H9 (cell line): ENCODE measurements at regions not wholly inside any gene's neighbourhood (a gene's known extent, or its start where the extent isn't known, plus 50 kb on each side); places are given as distances from the start of the nearest gene placed in this dataset.

ENCODE experiments used
- DNase-seq: peaks from one replicate; pipeline ENCODE4 v3.0.0-alpha.2; 2017
- H2AFZ ChIP-seq: one replicate; pipeline ENCODE4 v1.6.1; 2013; ENCODE audit warnings: mild to moderate bottlenecking, low read length, control low read depth, moderate library complexity
- H2AK5ac ChIP-seq: 2 replicates; pipeline ENCODE4 v1.6.1; 2013; ENCODE audit warnings: low read length, control low read depth, mixed read lengths; ENCODE audit not compliant: insufficient read length
- H2BK120ac ChIP-seq: one replicate; pipeline ENCODE4 v1.6.1; 2013; ENCODE audit warnings: low read depth, mild to moderate bottlenecking, low read length, control low read depth, inconsistent platforms; ENCODE audit not compliant: poor library complexity, severe bottlenecking
- H2BK12ac ChIP-seq: 2 replicates; pipeline ENCODE4 v1.6.1; 2013; ENCODE audit warnings: low read length, control low read depth, mixed read lengths, low read depth; ENCODE audit not compliant: insufficient read length
- H2BK15ac ChIP-seq: 2 replicates; pipeline ENCODE4 v1.6.1; 2013; ENCODE audit warnings: low read depth, low read length, control low read depth
- H2BK20ac ChIP-seq: one replicate; pipeline ENCODE4 v1.6.1; 2013; ENCODE audit warnings: low read depth, mild to moderate bottlenecking, low read length, control low read depth, inconsistent platforms; ENCODE audit not compliant: poor library complexity, severe bottlenecking
- H2BK5ac ChIP-seq: 2 replicates; pipeline ENCODE4 v1.6.1; 2013; ENCODE audit warnings: low read length, control low read depth, mixed read lengths; ENCODE audit not compliant: insufficient read length
- H3K14ac ChIP-seq: 2 replicates; pipeline ENCODE4 v1.6.1; 2013; ENCODE audit warnings: low read length, control low read depth; ENCODE audit not compliant: insufficient read depth
- H3K18ac ChIP-seq: 2 replicates; pipeline ENCODE4 v1.6.1; 2013; ENCODE audit warnings: low read depth, mild to moderate bottlenecking, mixed read lengths, low read length, control low read depth; ENCODE audit not compliant: insufficient read length
- H3K23ac ChIP-seq: 2 replicates; pipeline ENCODE4 v1.6.1; 2013; ENCODE audit warnings: low read length, control low read depth, mixed read lengths, low read depth; ENCODE audit not compliant: insufficient read length
- H3K23me2 ChIP-seq: 2 replicates; pipeline ENCODE4 v1.6.1; 2013; ENCODE audit warnings: low read depth, mild to moderate bottlenecking, mixed read lengths, low read length, control low read depth; ENCODE audit not compliant: insufficient read length, poor library complexity, severe bottlenecking
- H3K27ac ChIP-seq: 2 replicates; pipeline ENCODE4 v1.5.1; 2013; ENCODE audit warnings: low read length, control low read depth, mixed read lengths, low read depth; ENCODE audit not compliant: insufficient read length
- H3K27me3 ChIP-seq: 2 replicates; pipeline ENCODE4 v1.6.1; 2013; ENCODE audit warnings: low read length, control low read depth, inconsistent platforms; ENCODE audit not compliant: insufficient read depth
- H3K4ac ChIP-seq: 2 replicates; pipeline ENCODE4 v1.6.1; 2013; ENCODE audit warnings: low read depth, mild to moderate bottlenecking, control low read depth, inconsistent platforms, low read length, moderate library complexity
- H3K4me1 ChIP-seq: 2 replicates; pipeline ENCODE4 v1.6.1; 2013; ENCODE audit warnings: low read length, control low read depth, inconsistent platforms; ENCODE audit not compliant: insufficient read depth
- H3K4me2 ChIP-seq: 2 replicates; pipeline ENCODE4 v1.6.1; 2013; ENCODE audit warnings: low read length, control low read depth, mixed read lengths; ENCODE audit not compliant: insufficient read length, insufficient read depth
- H3K56ac ChIP-seq: 2 replicates; pipeline ENCODE4 v1.6.1; 2013; ENCODE audit warnings: low read depth, mild to moderate bottlenecking, mixed read lengths, low read length, control low read depth; ENCODE audit not compliant: insufficient read length
- H3K79me1 ChIP-seq: 2 replicates; pipeline ENCODE4 v1.6.1; 2013; ENCODE audit warnings: low read depth, mild to moderate bottlenecking, moderate library complexity, low read length, control low read depth, inconsistent platforms; ENCODE audit not compliant: insufficient read depth, poor library complexity, severe bottlenecking
- H3K79me2 ChIP-seq: 2 replicates; pipeline ENCODE4 v1.6.1; 2013; ENCODE audit warnings: low read length, control low read depth, inconsistent platforms; ENCODE audit not compliant: insufficient read depth
- H3K9ac ChIP-seq: 2 replicates; pipeline ENCODE4 v1.6.1; 2013; ENCODE audit warnings: low read length, control low read depth, mixed read lengths; ENCODE audit not compliant: insufficient read length; ENCODE audit errors: extremely low read depth
- H3K9me3 ChIP-seq: one replicate; pipeline ENCODE4 v1.6.1; 2013; ENCODE audit warnings: low read depth, low read length, inconsistent platforms; ENCODE audit not compliant: control insufficient read depth
- H3T11ph ChIP-seq: one replicate; pipeline ENCODE4 v1.6.1; 2013; ENCODE audit warnings: mild to moderate bottlenecking, low read length, control low read depth, inconsistent platforms
- H4K20me1 ChIP-seq: one replicate; pipeline ENCODE4 v1.6.1; 2013; ENCODE audit not compliant: control insufficient read depth, insufficient read length, insufficient read depth
- H4K5ac ChIP-seq: 2 replicates; pipeline ENCODE4 v1.6.1; 2013; ENCODE audit warnings: low read depth, mild to moderate bottlenecking, mixed read lengths, low read length, control low read depth; ENCODE audit not compliant: insufficient read length
- H4K8ac ChIP-seq: replicated peaks from 2 replicates; pipeline ENCODE4 v1.6.1; 2013; ENCODE audit warnings: low read length, control low read depth, mixed read lengths, low read depth; ENCODE audit not compliant: insufficient read length
- H4K91ac ChIP-seq: 2 replicates; pipeline ENCODE4 v1.6.1; 2013; ENCODE audit warnings: low read depth, mild to moderate bottlenecking, moderate library complexity, mixed read lengths, low read length, control low read depth; ENCODE audit not compliant: insufficient read length
- H3K27ac Mint-ChIP-seq, 3 experiments: 2 replicates in 2 of 3; 3 replicates in 1 of 3; pipeline ENCODE4 v1.8.0; 2020 to 2021; ENCODE audit warnings: mixed read lengths in 3 of 3, mild to moderate bottlenecking in 1 of 3, moderate library complexity in 1 of 3
- H3K27me3 Mint-ChIP-seq: 2 replicates; pipeline ENCODE4 v1.8.0; 2021; ENCODE audit warnings: low read depth, mild to moderate bottlenecking, moderate library complexity, mixed read lengths
- H3K36me3 Mint-ChIP-seq, 3 experiments: 2 replicates in 2 of 3; 3 replicates in 1 of 3; pipeline ENCODE4 v1.8.0; 2020 to 2021; ENCODE audit warnings: low read depth in 3 of 3, mixed read lengths in 3 of 3; ENCODE audit not compliant: insufficient read depth in 1 of 3
- H3K4me1 Mint-ChIP-seq, 2 experiments: 2 replicates each; pipeline ENCODE4 v1.8.0; 2020; ENCODE audit warnings: mixed read lengths in 2 of 2
- H3K4me3 Mint-ChIP-seq, 2 experiments: 2 replicates in 1 of 2; 3 replicates in 1 of 2; pipeline ENCODE4 v1.8.0; 2020 to 2021; ENCODE audit warnings: mild to moderate bottlenecking in 2 of 2, mixed read lengths in 2 of 2, moderate library complexity in 1 of 2
- H3K9me3 Mint-ChIP-seq, 2 experiments: 2 replicates in 1 of 2; 3 replicates in 1 of 2; pipeline ENCODE4 v1.8.0; 2020; ENCODE audit warnings: mild to moderate bottlenecking in 2 of 2, mixed read lengths in 2 of 2, moderate library complexity in 1 of 2
- WGBS: extraction: QIAGEN DNeasy Blood & Tissue Kit; methylation state at CpG from one replicate; pipeline ENCODE4 v1.1.7; 2013; ENCODE audit warnings: missing lambda C conversion rate, low lambda C conversion rate, mixed read lengths; ENCODE audit not compliant: insufficient read length; ENCODE audit errors: extremely low coverage; 5-methylcytosine and 5-hydroxymethylcytosine counted together
- TF ChIP-seq, protein P1 (sequence below): fragments of 200-600 bp; sonication (generic); conservative IDR thresholded peaks from 3 replicates; pipeline ENCODE4 v1.8.0; 2021; ENCODE audit warnings: antibody characterized with exemption, mild to moderate bottlenecking

GRCh38 chr15:95325763-95326404 lies 1004.6 kb upstream of the NR2F2 start:
- no peaks in the 10 kb centered on the region for H3K36me3 Mint-ChIP-seq
- no peak overlapping the region for H3K56ac ChIP-seq
- H3K27ac Mint-ChIP-seq, result no peak overlapping the region
- H2AFZ ChIP-seq, result no peak overlapping the region
- no peak overlapping the region for H2BK15ac ChIP-seq
- peaks cover 2% of the 10 kb centered on the region; the same call in 1 of the 2 replicates for H3K27me3 ChIP-seq
- no peak overlapping the region for H3K18ac ChIP-seq
- H2BK12ac ChIP-seq, result no peak overlapping the region
- H3K14ac ChIP-seq, result no peak overlapping the region
- H3K9me3 Mint-ChIP-seq, result no peaks in the 10 kb centered on the region
- TF ChIP-seq, protein P1, sequence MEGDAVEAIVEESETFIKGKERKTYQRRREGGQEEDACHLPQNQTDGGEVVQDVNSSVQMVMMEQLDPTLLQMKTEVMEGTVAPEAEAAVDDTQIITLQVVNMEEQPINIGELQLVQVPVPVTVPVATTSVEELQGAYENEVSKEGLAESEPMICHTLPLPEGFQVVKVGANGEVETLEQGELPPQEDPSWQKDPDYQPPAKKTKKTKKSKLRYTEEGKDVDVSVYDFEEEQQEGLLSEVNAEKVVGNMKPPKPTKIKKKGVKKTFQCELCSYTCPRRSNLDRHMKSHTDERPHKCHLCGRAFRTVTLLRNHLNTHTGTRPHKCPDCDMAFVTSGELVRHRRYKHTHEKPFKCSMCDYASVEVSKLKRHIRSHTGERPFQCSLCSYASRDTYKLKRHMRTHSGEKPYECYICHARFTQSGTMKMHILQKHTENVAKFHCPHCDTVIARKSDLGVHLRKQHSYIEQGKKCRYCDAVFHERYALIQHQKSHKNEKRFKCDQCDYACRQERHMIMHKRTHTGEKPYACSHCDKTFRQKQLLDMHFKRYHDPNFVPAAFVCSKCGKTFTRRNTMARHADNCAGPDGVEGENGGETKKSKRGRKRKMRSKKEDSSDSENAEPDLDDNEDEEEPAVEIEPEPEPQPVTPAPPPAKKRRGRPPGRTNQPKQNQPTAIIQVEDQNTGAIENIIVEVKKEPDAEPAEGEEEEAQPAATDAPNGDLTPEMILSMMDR, result no peak
- H3K4ac ChIP-seq, result no peak overlapping the region
- no peak for DNase-seq
- no peaks in the 10 kb centered on the region for H3K79me2 ChIP-seq
- H3K9me3 ChIP-seq, result no peaks in the 10 kb centered on the region
- no peak overlapping the region for H3K9ac ChIP-seq
- H3K79me1 ChIP-seq, result no peaks in the 10 kb centered on the region
- no peak overlapping the region for H2BK20ac ChIP-seq
- H2AK5ac ChIP-seq, result no peak overlapping the region
- H3K23ac ChIP-seq, result no peak overlapping the region
- H3K27me3 Mint-ChIP-seq, result peaks cover 43% of the 10 kb centered on the region
- no CpG with 5 or more reads among the region's 7 CpGs for WGBS
- H3K4me1 Mint-ChIP-seq, result peaks cover 4 to 11% of the 10 kb centered on the region in 2 experiments; a peak in 2 of 4 replicates
- no peak overlapping the region for H4K91ac ChIP-seq
- H2BK5ac ChIP-seq, result no peak overlapping the region
- H3K27ac ChIP-seq, result no peak overlapping the region
- no peak overlapping the region for H3T11ph ChIP-seq
- H4K5ac ChIP-seq, result no peak overlapping the region
- H3K4me1 ChIP-seq, result no peaks in the 10 kb centered on the region
- no peak overlapping the region for H3K4me2 ChIP-seq
- peaks cover 3% of the 10 kb centered on the region for H3K23me2 ChIP-seq
- no peak overlapping the region for H2BK120ac ChIP-seq
- H3K4me3 Mint-ChIP-seq, result peak overlapping the region; percentile 23 to 66; a peak in 3 of 5 replicates
- H4K8ac ChIP-seq, result no peak overlapping the region
- no peaks in the 10 kb centered on the region for H4K20me1 ChIP-seq
